SK-N-SH treated with all-trans-retinoic acid at 6 μM for 48 hours (cell line): ENCODE measurements at regions not wholly inside any gene's neighbourhood (a gene's known extent, or its start where the extent isn't known, plus 50 kb on each side); places are given as distances from the start of the nearest gene placed in this dataset.

Experiments
- ZFP3 ChIP-seq: fragments of 250-450 bp; sonication (Bioruptor Pico); IDR thresholded peaks from 2 replicates; pipeline ENCODE4 v1.5.0; 2020; ENCODE audit warnings: mild to moderate bottlenecking, moderate library complexity
- ZFP30 ChIP-seq: fragments of 450-650 bp; formaldehyde crosslinking; IDR thresholded peaks from 2 replicates; pipeline ENCODE4 v1.5.0; 2022; ENCODE audit warnings: mild to moderate bottlenecking, moderate library complexity
- ZNF70 ChIP-seq: fragments of 450-650 bp; formaldehyde crosslinking; IDR thresholded peaks from 2 replicates; pipeline ENCODE4 v1.5.0; 2020; ENCODE audit warnings: mild to moderate bottlenecking, moderate library complexity
- TF ChIP-seq, protein P1 (sequence below): fragments of 250-450 bp; sonication (Bioruptor Pico); IDR thresholded peaks from 2 replicates; pipeline ENCODE4 v1.8.0; 2020; ENCODE audit warnings: mild to moderate bottlenecking, moderate library complexity, borderline replicate concordance

DNA sequence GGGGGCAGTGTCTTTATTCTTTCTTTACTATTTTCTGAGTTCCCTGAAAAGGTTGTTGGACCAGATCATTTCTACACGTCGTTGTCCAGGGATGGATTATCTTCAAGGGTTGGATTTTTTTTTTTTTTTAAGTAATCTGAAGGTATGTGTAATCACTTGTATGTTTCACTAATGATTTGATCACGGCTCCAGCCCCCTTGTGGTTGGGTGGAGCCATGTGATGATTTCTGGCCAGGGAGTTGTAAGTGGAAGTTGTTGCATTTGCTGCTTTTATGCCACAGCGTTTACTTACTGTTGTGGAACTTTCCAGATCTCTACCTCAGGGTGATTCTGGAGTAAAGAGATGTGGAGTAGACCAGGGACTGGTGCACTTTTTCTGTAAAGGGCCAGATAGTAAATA is 390.3 kb downstream of the AACS start:
- TF ChIP-seq ZFP30 (CRISPR knock-in tag) (no peak), ZFP3 (CRISPR knock-in tag) (no peak), ZNF70 (no peak)
- TF ChIP-seq, protein P1, sequence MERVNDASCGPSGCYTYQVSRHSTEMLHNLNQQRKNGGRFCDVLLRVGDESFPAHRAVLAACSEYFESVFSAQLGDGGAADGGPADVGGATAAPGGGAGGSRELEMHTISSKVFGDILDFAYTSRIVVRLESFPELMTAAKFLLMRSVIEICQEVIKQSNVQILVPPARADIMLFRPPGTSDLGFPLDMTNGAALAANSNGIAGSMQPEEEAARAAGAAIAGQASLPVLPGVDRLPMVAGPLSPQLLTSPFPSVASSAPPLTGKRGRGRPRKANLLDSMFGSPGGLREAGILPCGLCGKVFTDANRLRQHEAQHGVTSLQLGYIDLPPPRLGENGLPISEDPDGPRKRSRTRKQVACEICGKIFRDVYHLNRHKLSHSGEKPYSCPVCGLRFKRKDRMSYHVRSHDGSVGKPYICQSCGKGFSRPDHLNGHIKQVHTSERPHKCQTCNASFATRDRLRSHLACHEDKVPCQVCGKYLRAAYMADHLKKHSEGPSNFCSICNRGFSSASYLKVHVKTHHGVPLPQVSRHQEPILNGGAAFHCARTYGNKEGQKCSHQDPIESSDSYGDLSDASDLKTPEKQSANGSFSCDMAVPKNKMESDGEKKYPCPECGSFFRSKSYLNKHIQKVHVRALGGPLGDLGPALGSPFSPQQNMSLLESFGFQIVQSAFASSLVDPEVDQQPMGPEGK (CRISPR knock-in tag), result no peak
